ENCODE measurements at regions not wholly inside any gene's neighbourhood (a gene's known extent, or its start where the extent isn't known, plus 50 kb on each side); places are given as distances from the start of the nearest gene placed in this dataset.

- no peak overlapping the region for H3K14ac ChIP-seq (replicated peaks; ENCODE audit: low read depth, low read length)
- no peak overlapping the region for H2BK120ac ChIP-seq (ENCODE audit: low read depth, low read length)
- H3K9me3 ChIP-seq (ENCODE audit: control insufficient read depth, insufficient read depth, low read length) = no peaks in the 10 kb centered on the region
- ATAC-seq (ENCODE audit: low read depth) = no peak
- dilution Hi-C loops (cut with HindIII; ENCODE audit: low sequenced_read_pairs, unreplicated experiment) = no loop called here
- in situ Hi-C loops (cut with MboI; ENCODE audit: low sequenced_read_pairs) = no loop called here
- no peak overlapping the region for H4K91ac ChIP-seq (ENCODE audit: insufficient read depth, low read depth, low read length)
- no peak overlapping the region for H4K5ac ChIP-seq (ENCODE audit: low read depth, low read length)
- no peak overlapping the region for H3K23ac ChIP-seq (ENCODE audit: low read depth, low read length)
- H4K8ac ChIP-seq (ENCODE audit: low read depth in 2 of 2, low read length in 2 of 2) = no peak overlapping the region
- no peak overlapping the region for H3K9ac ChIP-seq (ENCODE audit: low read depth, low read length)
- DNase-seq = no peak
- no peaks in the 10 kb centered on the region for H4K20me1 ChIP-seq (ENCODE audit: insufficient read depth, low read length)
- H3K79me1 ChIP-seq (ENCODE audit: low read depth in 1 of 2, low read length in 2 of 2) = no peaks in the 10 kb centered on the region
- TF ChIP-seq POLR2A (IDR thresholded peaks at IDR 0.05; ENCODE audit: low read depth, low read length) (no peak), MAFK (IDR thresholded peaks at IDR 0.05; ENCODE audit: low read depth, low read length) (no peak), CTCF (conservative IDR thresholded peaks at IDR 0.05; ENCODE audit: low read depth, low read length) (no peak), BHLHE40 (IDR thresholded peaks at IDR 0.05; ENCODE audit: low read depth, low read length) (no peak), CEBPB (IDR thresholded peaks at IDR 0.05; ENCODE audit: low read depth, low read length) (no peak), RCOR1 (IDR thresholded peaks at IDR 0.05; ENCODE audit: insufficient replicate concordance, low read length) (no peak), NFE2L2 (IDR thresholded peaks at IDR 0.05; ENCODE audit: low read depth, low read length) (no peak), MXI1 (IDR thresholded peaks at IDR 0.05; ENCODE audit: borderline replicate concordance, low read depth, low read length) (no peak)
- H2BK20ac ChIP-seq (ENCODE audit: low read depth, low read length) = no peak overlapping the region
- no peak overlapping the region for H3K4ac ChIP-seq (ENCODE audit: low read depth, low read length)
- peaks cover 10% of the 10 kb centered on the region; the same call in 1 of the 2 replicates for H3K4me1 ChIP-seq (ENCODE audit: control insufficient read depth, insufficient read depth, low read length)
- H3K27ac ChIP-seq (ENCODE audit: insufficient read depth, low read length) = no peak overlapping the region
- H3K56ac ChIP-seq (ENCODE audit: extremely low read depth, insufficient read depth, low read length) = no peak overlapping the region
- no peaks in the 10 kb centered on the region; the same call in 1 of the 2 replicates for H3K9me1 ChIP-seq (ENCODE audit: insufficient read depth, low read length)
- POLR2A ChIA-PET (ENCODE audit: unreplicated experiment) = no interaction called here
- intact Hi-C loops (cut with micrococcal nuclease) = no loop called here
- no peak overlapping the region for H2BK15ac ChIP-seq (ENCODE audit: low read depth, low read length)
- H3K36me3 ChIP-seq (ENCODE audit: control insufficient read depth, insufficient read depth, low read length) = no peaks in the 10 kb centered on the region
- no TSS peak for BruUV-seq (replicated peaks)
- H3K4me3 ChIP-seq (ENCODE audit: insufficient read depth, low read depth, low read length) = no peak overlapping the region
- no peak overlapping the region for H3K18ac ChIP-seq (ENCODE audit: low read depth, low read length)
- H2AK9ac ChIP-seq (replicated peaks; ENCODE audit: low read depth, low read length, poor library complexity) = no peak overlapping the region
- H2BK5ac ChIP-seq (ENCODE audit: low read depth, low read length, poor library complexity, severe bottlenecking) = no peak overlapping the region
- whole genome bisulfite sequencing, 2 experiments (ENCODE audit: extremely low coverage in 2 of 2, insufficient read length in 1 of 2) = no CpG with 5 or more reads among the region's 10 CpGs
- H2AK5ac ChIP-seq (ENCODE audit: low read depth, low read length) = no peak overlapping the region
- peaks cover 36% of the 10 kb centered on the region for H3K27me3 ChIP-seq (ENCODE audit: control insufficient read depth, insufficient read depth, low read length)
- H2AFZ ChIP-seq (replicated peaks; ENCODE audit: low read length, poor library complexity) = no peak overlapping the region
- no peak overlapping the region for H3K4me2 ChIP-seq (ENCODE audit: low read depth, low read length)
- CTCF ChIA-PET = no interaction called here
Measured at GRCh38 chr3:72290859-72291638, 506.1 kb upstream of the PROK2 start.

Data from IMR-90 (cell line).